ENCODE measurements at regions not wholly inside any gene's neighbourhood (a gene's known extent, or its start where the extent isn't known, plus 50 kb on each side); places are given as distances from the start of the nearest gene placed in this dataset.

GRCh38 chr1:228868731-228869024 lies 133.4 kb downstream of the RHOU start:
- Histone ChIP-seq H3K79me2 (replicated peaks; ENCODE audit: insufficient read depth, low read length) (no peaks in the 10 kb centered on the region), H3K4me2 (ENCODE audit: low read length) (no peak overlapping the region), H4K20me1 (ENCODE audit: insufficient read depth) (no peaks in the 10 kb centered on the region), H3K4me3 (ENCODE audit: low read length) (no peak overlapping the region), H3K9ac (ENCODE audit: low read length) (no peak overlapping the region), H3K9me3 (ENCODE audit: low read length) (no peaks in the 10 kb centered on the region), H3K9me2 (ENCODE audit: insufficient read depth, low read length) (no peaks in the 10 kb centered on the region), H3K27me3 (ENCODE audit: insufficient read depth, low read depth, low read length) (no peaks in the 10 kb centered on the region), H2AFZ (ENCODE audit: low read depth, low read length) (no peak overlapping the region), H3K36me3 (ENCODE audit: insufficient read depth, low read length) (no peaks in the 10 kb centered on the region), H3K27ac (ENCODE audit: low read length) (no peak overlapping the region), H3F3A (ENCODE audit: insufficient read depth, low read length, poor library complexity, severe bottlenecking) (no peaks in the 10 kb centered on the region)
- TF ChIP-seq MXI1 (conservative IDR thresholded peaks at IDR 0.05; ENCODE audit: poor library complexity, severe bottlenecking) (no peak), RAD21 (conservative IDR thresholded peaks at IDR 0.05) (no peak), CTCF (IDR thresholded peaks at IDR 0.05; ENCODE audit: poor library complexity, severe bottlenecking) (no peak), REST (IDR thresholded peaks at IDR 0.05; ENCODE audit: borderline replicate concordance) (no peak), EP300 (conservative IDR thresholded peaks at IDR 0.05; ENCODE audit: poor library complexity, severe bottlenecking) (no peak), SMC3 (conservative IDR thresholded peaks at IDR 0.05; ENCODE audit: poor library complexity) (no peak), POLR2AphosphoS5 (IDR thresholded peaks at IDR 0.05) (no peak), TAF1 (IDR thresholded peaks at IDR 0.05; ENCODE audit: low read depth) (no peak), EZH2 (IDR thresholded peaks at IDR 0.05; ENCODE audit: borderline replicate concordance, insufficient read depth, low read length, poor library complexity, severe bottlenecking) (no peak)

- no peak for TF ChIP-seq RAD21 (conservative IDR thresholded peaks at IDR 0.05)
- Histone ChIP-seq H3K79me2 (replicated peaks; ENCODE audit: insufficient read depth, low read length) (no peaks in the 10 kb centered on the region), H3K4me2 (ENCODE audit: low read length) (no peak overlapping the region), H3K9me3 (ENCODE audit: low read length) (no peaks in the 10 kb centered on the region), H3K27ac (ENCODE audit: low read length) (no peak overlapping the region), H3K9me2 (ENCODE audit: insufficient read depth, low read length) (no peaks in the 10 kb centered on the region), H3K4me3 (ENCODE audit: low read length) (no peak overlapping the region), H4K20me1 (ENCODE audit: insufficient read depth) (no peaks in the 10 kb centered on the region), H3K27me3 (ENCODE audit: insufficient read depth, low read depth, low read length) (no peaks in the 10 kb centered on the region), H2AFZ (ENCODE audit: low read depth, low read length) (no peak overlapping the region), H3K36me3 (ENCODE audit: insufficient read depth, low read length) (no peaks in the 10 kb centered on the region), H3F3A (ENCODE audit: insufficient read depth, low read length, poor library complexity, severe bottlenecking) (no peaks in the 10 kb centered on the region), H3K9ac (ENCODE audit: low read length) (no peak overlapping the region)
These were observed 134.1 kb downstream of the RHOU start for GRCh38 chr1:228869312-228869824.
